Sigmoid colon (tissue), 4 donors: ENCODE measurements at regions not wholly inside any gene's neighbourhood (a gene's known extent, or its start where the extent isn't known, plus 50 kb on each side); places are given as distances from the start of the nearest gene placed in this dataset.

Source experiments
- CTCF ChIP-seq, 4 experiments: fragments of 450-650 bp in 3 of 4; fragments of 200-600 bp in 1 of 4; IDR thresholded peaks; one replicate each; pipeline ENCODE4 v1.5.1; 2016 to 2019; ENCODE audit warnings: antibody characterized with exemption in 4 of 4, mild to moderate bottlenecking in 3 of 4, moderate library complexity in 2 of 4
- POLR2A ChIP-seq, 2 donors: fragments of 450-650 bp; IDR thresholded peaks; one replicate each; pipeline ENCODE4 v1.6.1; 2016; ENCODE audit warnings: antibody characterized with exemption in 2 of 2, mild to moderate bottlenecking in 2 of 2, moderate library complexity in 2 of 2
- POLR2AphosphoS5 ChIP-seq, 4 donors: sonication (generic); formaldehyde crosslinking; IDR thresholded peaks; one replicate each; pipeline ENCODE4 v1.6.1; 2017; ENCODE audit warnings: antibody characterized with exemption in 4 of 4

DNA sequence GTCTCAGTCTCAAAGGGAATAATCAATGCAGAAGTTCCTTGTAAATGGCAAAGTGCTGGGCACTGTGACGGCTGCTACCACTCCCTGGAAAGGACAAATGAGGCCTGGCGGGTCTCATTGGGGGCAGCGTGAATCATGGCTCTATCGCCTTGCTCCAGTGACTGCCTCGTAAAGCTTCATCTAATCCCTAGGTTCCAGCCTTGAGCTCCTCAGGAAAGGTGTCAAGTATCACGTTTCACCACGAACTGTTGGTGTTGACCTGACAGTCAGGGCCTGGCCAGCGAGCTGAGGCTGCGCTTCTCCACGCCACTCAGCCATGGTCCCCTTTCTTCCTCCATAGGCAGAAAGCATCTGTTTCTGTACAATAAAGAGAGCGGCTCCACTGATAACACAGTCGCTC is 126.7 kb upstream of the ZNF32 start:
- TF ChIP-seq POLR2AphosphoS5 (IDR thresholded peaks at IDR 0.05) (no peak), CTCF (IDR thresholded peaks at IDR 0.05) (no peak), POLR2A (IDR thresholded peaks at IDR 0.05) (no peak)
